DOHH2 (cell line): ENCODE measurements at regions not wholly inside any gene's neighbourhood (a gene's known extent, or its start where the extent isn't known, plus 50 kb on each side); places are given as distances from the start of the nearest gene placed in this dataset.

ENCODE experiments used
- H3F3A ChIP-seq: fragments of 200-600 bp; sonication (generic), shearing (Covaris generic); 2 replicates; pipeline ENCODE4 v1.6.0; 2016; ENCODE audit warnings: antibody characterized with exemption, mild to moderate bottlenecking; ENCODE audit not compliant: control insufficient read depth, insufficient read depth
- H3K27ac ChIP-seq: fragments of 200-600 bp; sonication (generic); 2 replicates; pipeline ENCODE4 v1.5.1; 2014; ENCODE audit warnings: low read depth, mild to moderate bottlenecking, low read length, moderate library complexity
- H3K27me3 ChIP-seq: fragments of 200-600 bp; sonication (generic); 2 replicates; pipeline ENCODE4 v1.6.1; 2014; ENCODE audit warnings: mild to moderate bottlenecking, low read length, mixed read lengths; ENCODE audit not compliant: control insufficient read depth
- H3K36me3 ChIP-seq: fragments of 200-600 bp; sonication (generic); 2 replicates; pipeline ENCODE4 v1.6.1; 2014; ENCODE audit warnings: mild to moderate bottlenecking, low read length, moderate library complexity, mixed read lengths; ENCODE audit not compliant: control insufficient read depth
- H3K4me1 ChIP-seq: fragments of 200-600 bp; sonication (generic); 2 replicates; pipeline ENCODE4 v1.6.1; 2014; ENCODE audit warnings: mild to moderate bottlenecking, low read length, mixed read lengths; ENCODE audit not compliant: control insufficient read depth
- H3K4me2 ChIP-seq: fragments of 200-600 bp; sonication (generic); 2 replicates; pipeline ENCODE4 v1.6.0; 2014; ENCODE audit warnings: mild to moderate bottlenecking, low read length, moderate library complexity
- H3K4me3 ChIP-seq: fragments of 200-600 bp; sonication (generic); 2 replicates; pipeline ENCODE4 v1.5.1; 2014; ENCODE audit warnings: mild to moderate bottlenecking, low read length, mixed read lengths
- H3K79me2 ChIP-seq: fragments of 200-600 bp; sonication (generic); 2 replicates; pipeline ENCODE4 v1.6.1; 2014; ENCODE audit warnings: mild to moderate bottlenecking, low read length, mixed read lengths; ENCODE audit not compliant: control insufficient read depth
- H3K9me2 ChIP-seq: fragments of 200-600 bp; sonication (generic); replicated peaks from 2 replicates; pipeline ENCODE4 v1.6.1; 2014; ENCODE audit warnings: mild to moderate bottlenecking, low read length, mixed read lengths; ENCODE audit not compliant: control insufficient read depth
- H3K9me3 ChIP-seq: fragments of 200-600 bp; sonication (generic); 2 replicates; pipeline ENCODE4 v1.6.1; 2014; ENCODE audit warnings: antibody characterized with exemption, low read length, mixed read lengths; ENCODE audit not compliant: control insufficient read depth, insufficient read depth
- H4K20me1 ChIP-seq: fragments of 200-600 bp; sonication (generic); 2 replicates; pipeline ENCODE4 v1.6.0; 2014; ENCODE audit warnings: low read depth, mild to moderate bottlenecking, antibody characterized with exemption, low read length, moderate library complexity; ENCODE audit not compliant: control insufficient read depth, insufficient read depth
- CTCF ChIP-seq: fragments of 200-600 bp; sonication (generic); IDR thresholded peaks from one replicate; pipeline ENCODE4 v1.5.1; 2014; ENCODE audit warnings: antibody characterized with exemption, mild to moderate bottlenecking, low read depth, low read length; ENCODE audit not compliant: poor library complexity, severe bottlenecking
- EZH2phosphoT487 ChIP-seq: fragments of 200-600 bp; sonication (generic); IDR thresholded peaks from 2 replicates; pipeline ENCODE4 v1.6.1; 2017; ENCODE audit warnings: borderline replicate concordance, mild to moderate bottlenecking, antibody characterized with exemption, low read length, moderate library complexity, mixed read lengths

GRCh38 chr16:82357237-82357636, 187.2 kb upstream of the MPHOSPH6 start:
- Histone ChIP-seq H3K4me1 (no peaks in the 10 kb centered on the region), H4K20me1 (no peaks in the 10 kb centered on the region), H3F3A (no peaks in the 10 kb centered on the region), H3K27me3 (peaks cover 11% of the 10 kb centered on the region; the same call in 1 of the 2 replicates), H3K36me3 (no peaks in the 10 kb centered on the region), H3K4me3 (no peak overlapping the region), H3K4me2 (no peak overlapping the region), H3K9me3 (no peaks in the 10 kb centered on the region), H3K9me2 (no peaks in the 10 kb centered on the region), H3K79me2 (no peaks in the 10 kb centered on the region), H3K27ac (no peak overlapping the region)
- TF ChIP-seq CTCF, result no peak

GRCh38 chr16:82350560-82350959, 180.5 kb upstream of the MPHOSPH6 start:
- Histone ChIP-seq H3K79me2 (no peaks in the 10 kb centered on the region), H3F3A (no peaks in the 10 kb centered on the region), H3K4me1 (no peaks in the 10 kb centered on the region), H3K9me2 (no peaks in the 10 kb centered on the region), H4K20me1 (no peaks in the 10 kb centered on the region), H3K4me3 (no peak overlapping the region), H3K9me3 (no peaks in the 10 kb centered on the region), H3K27ac (no peak overlapping the region), H3K4me2 (no peak overlapping the region), H3K27me3 (no peaks in the 10 kb centered on the region), H3K36me3 (no peaks in the 10 kb centered on the region)
- TF ChIP-seq EZH2phosphoT487, result no peak
- no peak for TF ChIP-seq CTCF

- Histone ChIP-seq H3K4me2 (no peak overlapping the region), H3K27ac (no peak overlapping the region), H3K79me2 (no peaks in the 10 kb centered on the region), H3K9me2 (no peaks in the 10 kb centered on the region), H4K20me1 (no peaks in the 10 kb centered on the region), H3F3A (no peaks in the 10 kb centered on the region), H3K9me3 (peaks cover 6% of the 10 kb centered on the region; the same call in 1 of the 2 replicates), H3K4me1 (no peaks in the 10 kb centered on the region), H3K4me3 (no peak overlapping the region), H3K27me3 (no peaks in the 10 kb centered on the region), H3K36me3 (no peaks in the 10 kb centered on the region)
- TF ChIP-seq CTCF (no peak), EZH2phosphoT487 (no peak)
These were observed 175.3 kb upstream of the MPHOSPH6 start for GRCh38 chr16:82345318-82345717.

GRCh38 chr16:82344157-82344556, 174.1 kb upstream of the MPHOSPH6 start:
- no peak overlapping the region for H3K4me3 ChIP-seq
- peaks cover 4% of the 10 kb centered on the region; the same call in 1 of the 2 replicates for H3K27me3 ChIP-seq
- H3K9me2 ChIP-seq, result no peaks in the 10 kb centered on the region
- H3K79me2 ChIP-seq, result no peaks in the 10 kb centered on the region
- TF ChIP-seq EZH2phosphoT487 (no peak), CTCF (peak; percentile 22)
- H3K36me3 ChIP-seq, result no peaks in the 10 kb centered on the region
- no peaks in the 10 kb centered on the region for H3F3A ChIP-seq
- no peaks in the 10 kb centered on the region for H4K20me1 ChIP-seq
- no peak overlapping the region for H3K4me2 ChIP-seq
- H3K9me3 ChIP-seq, result peaks cover 6% of the 10 kb centered on the region; the same call in 1 of the 2 replicates
- H3K4me1 ChIP-seq, result no peaks in the 10 kb centered on the region
- H3K27ac ChIP-seq, result no peak overlapping the region
